GM12801 (cell line): ENCODE measurements at regions not wholly inside any gene's neighbourhood (a gene's known extent, or its start where the extent isn't known, plus 50 kb on each side); places are given as distances from the start of the nearest gene placed in this dataset.

Experiments
- CTCF ChIP-seq: IDR thresholded peaks from one replicate; pipeline ENCODE4 v1.5.1; 2011; ENCODE audit warnings: control low read depth; ENCODE audit not compliant: insufficient read length; ENCODE audit errors: extremely low read depth

- TF ChIP-seq CTCF: no peak
Observed at GRCh38 chr22:23446796-23447350, 133.2 kb downstream of the IGLL1 start.

GRCh38 chr22:23438216-23438615, 141.9 kb downstream of the IGLL1 start:
- no peak for TF ChIP-seq CTCF

GRCh38 chr22:23437779-23438178, 142.3 kb downstream of the IGLL1 start:
- TF ChIP-seq CTCF: no peak

DNA sequence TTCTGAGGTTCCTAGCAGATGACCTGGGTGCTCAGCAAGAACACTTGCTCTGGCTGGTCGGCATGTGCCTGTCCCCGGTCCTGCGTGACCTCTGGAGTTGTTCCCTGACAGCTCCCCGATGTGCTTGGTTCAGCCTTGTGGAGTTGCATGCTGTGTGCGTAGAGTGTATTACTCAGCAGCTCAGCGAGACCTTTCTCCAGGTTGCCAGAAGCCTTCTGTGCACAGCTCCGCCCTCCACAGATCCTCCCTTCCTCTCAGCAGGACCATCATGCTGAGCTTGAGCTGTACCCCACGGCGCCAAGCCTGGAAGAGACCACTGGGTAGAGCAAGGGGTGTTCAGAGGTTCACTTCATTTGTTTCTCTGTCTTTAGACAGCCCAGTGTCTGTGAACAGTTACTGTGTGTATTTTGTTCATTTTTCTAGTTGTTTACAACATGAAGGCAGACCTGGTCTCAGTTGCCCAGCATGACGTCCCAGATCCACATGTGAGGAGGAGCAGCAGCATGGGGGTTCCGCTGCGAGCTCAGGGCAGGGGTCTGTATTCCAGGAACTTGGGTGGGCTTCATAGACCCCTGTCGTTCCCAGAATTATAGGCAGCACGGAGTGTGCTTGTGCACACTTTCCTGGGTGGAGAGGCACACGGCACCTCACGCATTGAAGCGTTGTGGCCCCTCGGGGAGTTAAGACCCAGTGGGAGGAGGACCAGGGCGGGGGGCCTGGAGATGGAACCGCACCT, 148.6 kb downstream of the IGLL1 start:
- TF ChIP-seq CTCF: no peak

DNA sequence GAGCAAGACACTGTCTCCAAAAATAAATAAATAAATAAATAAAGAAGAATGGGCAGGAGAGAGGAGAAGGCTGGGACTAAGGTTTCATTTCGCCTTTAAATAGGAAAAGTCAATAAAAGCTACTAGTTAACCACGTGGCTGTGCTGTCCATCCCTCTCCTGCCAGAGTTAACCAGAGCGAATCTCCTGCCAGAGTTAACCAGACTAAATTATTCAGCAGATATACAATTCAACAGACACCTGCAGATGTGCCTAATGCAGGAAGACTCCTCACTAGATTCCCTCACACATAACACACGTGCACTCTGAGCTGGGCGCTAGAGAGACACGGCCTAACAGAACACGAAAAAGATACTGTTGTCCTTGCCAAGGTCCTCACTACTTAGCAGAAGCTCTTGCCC, 156.1 kb downstream of the IGLL1 start:
- TF ChIP-seq CTCF: no peak

DNA sequence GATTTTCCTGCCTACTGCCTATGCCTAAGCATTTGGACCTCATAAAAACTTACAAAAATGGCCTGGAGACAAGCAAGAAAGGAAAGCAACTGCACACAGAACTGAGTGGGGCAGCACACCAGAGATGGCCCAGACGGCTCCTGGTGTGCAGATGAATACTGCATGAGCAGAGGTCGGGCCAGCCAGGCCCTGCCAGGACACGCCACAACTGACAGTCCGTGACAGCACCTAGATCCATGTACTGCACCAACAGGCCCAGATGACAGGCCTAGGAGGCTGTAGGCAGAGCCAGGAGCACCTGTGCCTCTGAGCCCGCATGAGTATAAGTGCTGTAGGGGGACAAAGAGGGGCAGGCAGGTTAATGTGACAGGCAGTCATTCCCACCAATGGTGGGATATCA, 160.2 kb downstream of the IGLL1 start:
- TF ChIP-seq CTCF: no peak

- no peak for TF ChIP-seq CTCF
Observed at GRCh38 chr22:23419171-23419570, 160.9 kb downstream of the IGLL1 start.
